GM18498 (cell line): ENCODE measurements at regions not wholly inside any gene's neighbourhood (a gene's known extent, or its start where the extent isn't known, plus 50 kb on each side); places are given as distances from the start of the nearest gene placed in this dataset.
"Not testable (repeated sequence)": the region's sequence is repeated elsewhere in the genome, so short reads cannot be mapped to it uniquely, and the experiment has no call there.

Source experiments
- ATAC-seq: cut with Tn5 transposase; IDR thresholded peaks from one replicate; pipeline ENCODE4 v1.9.1; 2021; ENCODE audit warnings: mild to moderate bottlenecking, moderate library complexity; ENCODE audit not compliant: unreplicated experiment

GRCh38 chr2:142395291-142395690 is 264.5 kb upstream of the LRP1B start:
- ATAC-seq: no peak

GRCh38 chr2:142380372-142380771 is 249.6 kb upstream of the LRP1B start:
- ATAC-seq: no peak

GRCh38 chr2:142362069-142362468 is 231.3 kb upstream of the LRP1B start:
- ATAC-seq: not testable (repeated sequence)

- ATAC-seq: no peak
These were observed 216.9 kb upstream of the LRP1B start for GRCh38 chr2:142347751-142348150.

GRCh38 chr2:142339261-142339660 is 208.4 kb upstream of the LRP1B start:
- no peak for ATAC-seq

GRCh38 chr2:142332196-142332595 is 201.4 kb upstream of the LRP1B start:
- ATAC-seq: no peak

GRCh38 chr2:142330458-142330857 is 199.6 kb upstream of the LRP1B start:
- no peak for ATAC-seq

- ATAC-seq: no peak
These were observed 195.1 kb upstream of the LRP1B start for GRCh38 chr2:142325870-142326269.

- ATAC-seq: no peak
These were observed 192.4 kb upstream of the LRP1B start for GRCh38 chr2:142323206-142323605.

- no peak for ATAC-seq
These were observed 191.0 kb upstream of the LRP1B start for GRCh38 chr2:142321706-142322280.

GRCh38 chr2:142320067-142320466 is 189.3 kb upstream of the LRP1B start:
- ATAC-seq: no peak

GRCh38 chr2:142316049-142316448 is 185.2 kb upstream of the LRP1B start:
- ATAC-seq: no peak

- no peak for ATAC-seq
These were observed 184.5 kb upstream of the LRP1B start for GRCh38 chr2:142315346-142315745.

GRCh38 chr2:142314164-142314563 is 183.3 kb upstream of the LRP1B start:
- ATAC-seq: no peak

- ATAC-seq: no peak
These were observed 179.7 kb upstream of the LRP1B start for GRCh38 chr2:142310530-142310929.

GRCh38 chr2:142308744-142309143 is 177.9 kb upstream of the LRP1B start:
- no peak for ATAC-seq

GRCh38 chr2:142307616-142308115 is 176.8 kb upstream of the LRP1B start:
- no peak for ATAC-seq

GRCh38 chr2:142307086-142307485 is 176.3 kb upstream of the LRP1B start:
- no peak for ATAC-seq

- ATAC-seq: no peak
These were observed 175.3 kb upstream of the LRP1B start for GRCh38 chr2:142306131-142306530.

GRCh38 chr2:142300517-142300916 is 169.7 kb upstream of the LRP1B start:
- ATAC-seq: no peak

GRCh38 chr2:142299021-142299420 is 168.2 kb upstream of the LRP1B start:
- ATAC-seq: no peak

GRCh38 chr2:142294225-142294624 is 163.4 kb upstream of the LRP1B start:
- ATAC-seq: no peak

GRCh38 chr2:142291969-142292368 is 161.2 kb upstream of the LRP1B start:
- ATAC-seq: no peak
